Pons (tissue), 1 donor: ENCODE measurements at regions not wholly inside any gene's neighbourhood (a gene's known extent, or its start where the extent isn't known, plus 50 kb on each side); places are given as distances from the start of the nearest gene placed in this dataset.
A peak's percentile ranks its signal among the peaks of the same experiment; 100 is the strongest.
"Not testable (repeated sequence)": the region's sequence is repeated elsewhere in the genome, so short reads cannot be mapped to it uniquely, and the experiment has no call there.

Experiments used
- DNase-seq: peaks from one replicate; pipeline ENCODE4 v3.0.0-alpha.2; 2016; ENCODE audit warnings: low spot score

GRCh38 chr11:38884145-38884865, 2286.3 kb upstream of the RAG2 start:
- no peak for DNase-seq

DNA sequence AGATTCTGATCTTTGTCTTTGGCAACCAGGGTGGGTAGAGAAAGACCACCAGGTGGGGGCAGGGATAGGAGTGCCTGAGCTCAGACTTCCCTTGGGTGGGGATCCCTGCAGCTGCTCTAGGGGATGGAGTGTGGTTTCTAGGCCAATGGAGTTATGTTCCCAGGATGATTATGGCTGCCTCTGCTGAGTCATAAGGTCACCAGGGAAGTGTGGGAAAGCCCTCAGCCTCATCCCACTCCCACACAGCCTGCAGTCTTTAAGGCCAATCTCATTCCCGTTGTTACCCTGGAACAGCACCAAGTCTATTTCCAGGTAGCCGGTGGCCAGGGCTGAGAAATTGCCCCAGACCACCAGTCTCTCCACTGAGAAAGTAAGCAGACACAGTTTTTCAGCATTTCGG, 2269.3 kb upstream of the RAG2 start:
- no peak for DNase-seq

DNA sequence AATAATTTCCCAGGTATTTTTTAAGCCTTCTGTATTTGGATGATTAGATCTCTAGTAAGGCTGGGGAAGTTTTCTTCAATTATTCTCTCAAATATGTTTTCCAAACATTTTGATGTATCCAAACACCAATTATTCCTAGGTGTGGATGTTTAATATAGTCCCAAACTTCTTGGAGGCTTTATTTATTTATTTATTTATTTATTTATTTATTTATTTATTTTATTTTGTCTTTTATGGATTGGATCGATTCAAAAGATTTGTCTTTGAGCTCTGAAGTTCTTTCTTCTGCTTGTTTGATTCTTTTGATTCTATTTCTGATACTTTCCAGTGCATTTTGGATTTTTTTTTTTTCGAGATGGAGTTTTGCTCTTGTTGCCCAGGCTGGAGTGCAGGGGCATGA, 2267.9 kb upstream of the RAG2 start:
- DNase-seq: no peak

GRCh38 chr11:38842991-38843390, 2245.0 kb upstream of the RAG2 start:
- DNase-seq: no peak

GRCh38 chr11:38839071-38839470, 2241.0 kb upstream of the RAG2 start:
- no peak for DNase-seq

DNA sequence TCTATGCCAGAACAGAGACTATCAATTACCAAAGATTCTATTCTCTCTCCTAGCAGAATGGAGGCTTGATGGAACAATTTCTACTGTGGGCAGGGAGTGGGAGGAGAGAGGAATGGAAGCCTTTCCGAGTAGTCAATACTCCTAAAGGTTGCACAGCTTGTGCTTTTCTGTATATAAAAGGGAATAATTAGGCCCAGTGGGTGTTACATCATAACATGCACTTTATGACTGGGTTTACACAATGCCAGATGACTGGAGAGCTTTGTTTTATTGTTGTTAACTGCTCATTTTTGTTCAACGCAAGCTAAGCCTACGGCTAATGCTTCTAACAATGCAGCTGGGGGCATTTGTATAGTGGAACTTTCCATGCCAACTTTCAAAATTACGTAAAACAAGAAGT, 2237.9 kb upstream of the RAG2 start:
- no peak for DNase-seq

DNA sequence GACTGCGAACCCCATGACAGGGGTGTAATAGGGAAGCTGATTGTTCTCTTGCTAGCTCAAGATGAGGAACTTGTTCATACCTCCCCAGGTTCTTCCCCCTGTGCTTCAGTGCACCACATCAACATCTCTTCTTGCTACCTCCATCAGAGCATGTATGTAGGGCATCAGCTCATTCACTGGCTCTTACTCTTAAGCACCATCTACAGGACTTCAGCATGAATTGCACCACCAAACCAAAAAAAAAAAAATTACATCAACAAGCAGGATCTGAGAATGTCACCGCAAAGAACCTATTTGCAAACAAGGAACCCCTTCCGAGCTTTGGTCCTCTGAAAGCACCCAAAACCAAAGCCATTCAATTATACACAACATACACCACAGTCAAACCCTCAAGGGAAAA, 2226.5 kb upstream of the RAG2 start:
- no peak for DNase-seq

DNA sequence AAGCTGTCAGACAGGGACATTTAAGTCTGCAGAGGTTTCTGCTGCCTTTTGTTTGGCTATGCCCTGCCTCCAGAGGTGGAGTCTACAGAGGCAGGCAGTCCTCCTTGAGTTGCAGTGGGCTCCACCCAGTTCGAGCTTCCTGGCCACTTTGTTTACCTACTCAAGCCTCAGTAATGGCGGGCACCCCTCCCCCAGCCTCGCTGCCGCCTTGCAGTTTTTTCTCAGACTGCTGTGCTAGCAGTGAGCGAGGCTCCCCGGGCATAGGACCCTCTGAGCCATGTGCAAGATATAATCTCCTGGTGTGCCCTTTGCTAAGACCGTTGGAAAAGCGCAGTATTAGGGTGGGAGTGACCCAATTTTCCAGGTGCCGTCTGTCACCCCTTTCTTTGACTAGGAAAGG, 2223.8 kb upstream of the RAG2 start:
- DNase-seq: not testable (repeated sequence)

DNA sequence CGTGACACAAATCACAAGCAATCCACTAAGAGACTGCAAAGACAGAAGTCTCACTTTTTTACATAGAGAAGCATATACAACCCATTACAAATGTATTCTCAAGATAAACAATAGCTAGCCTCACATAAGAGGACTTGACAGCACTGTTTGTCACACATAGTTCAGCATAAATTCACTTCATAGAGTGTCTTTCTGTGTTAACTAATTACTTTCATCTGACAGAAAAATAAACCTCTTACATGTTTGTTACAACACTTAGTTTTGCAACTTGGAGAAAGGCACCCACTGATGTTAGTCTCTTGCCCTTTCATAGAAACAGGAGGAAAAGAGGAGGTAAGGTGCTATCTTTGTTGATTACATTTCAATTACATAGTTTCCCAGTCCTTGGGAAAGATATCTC, 2221.9 kb upstream of the RAG2 start:
- no peak for DNase-seq

- no peak for DNase-seq
Observed at GRCh38 chr11:38818720-38819119, 2220.7 kb upstream of the RAG2 start.

DNA sequence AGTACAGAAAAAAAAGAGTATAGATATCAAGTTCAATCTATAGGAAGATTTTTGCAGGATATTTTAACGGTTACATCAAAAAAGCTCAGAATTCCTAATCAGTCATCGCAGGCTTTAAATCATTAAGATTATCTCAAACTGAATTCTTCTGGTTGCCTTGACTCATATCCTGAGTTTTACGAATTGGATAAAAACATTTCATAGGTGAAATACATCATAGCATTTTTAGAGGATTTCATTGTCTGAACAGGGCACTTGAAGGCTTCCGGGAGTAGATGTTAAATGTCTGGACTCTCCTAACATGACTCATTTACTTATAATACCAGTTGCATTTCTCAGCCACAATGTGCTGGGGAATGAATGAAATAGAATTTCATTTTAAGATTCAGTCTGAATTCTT, 2216.6 kb upstream of the RAG2 start:
- no peak for DNase-seq

DNA sequence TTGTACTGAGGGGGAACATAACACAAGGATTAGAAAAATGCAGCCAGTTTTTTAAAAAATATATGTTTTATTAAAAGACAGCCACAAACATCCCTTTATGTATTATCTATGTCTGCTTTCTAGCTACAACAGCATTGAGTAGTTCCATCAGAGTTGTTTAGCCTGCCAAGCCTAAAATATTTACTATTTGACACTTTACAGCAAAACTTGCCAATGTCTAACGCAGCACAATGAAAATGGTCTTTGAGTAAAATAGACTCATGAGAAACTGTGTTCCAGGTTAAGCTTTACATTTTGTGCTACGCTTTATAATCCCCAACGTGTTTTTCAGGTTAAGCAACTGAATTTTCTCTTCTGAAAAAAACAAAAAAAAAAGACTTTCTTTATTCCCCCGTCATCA, 2211.5 kb upstream of the RAG2 start:
- DNase-seq: no peak

GRCh38 chr11:38796281-38796680, 2198.2 kb upstream of the RAG2 start:
- no peak for DNase-seq

- no peak for DNase-seq
Observed at GRCh38 chr11:38795027-38795426, 2197.0 kb upstream of the RAG2 start.

GRCh38 chr11:38791346-38791961, 2193.4 kb upstream of the RAG2 start:
- peak; percentile 79 for DNase-seq

DNA sequence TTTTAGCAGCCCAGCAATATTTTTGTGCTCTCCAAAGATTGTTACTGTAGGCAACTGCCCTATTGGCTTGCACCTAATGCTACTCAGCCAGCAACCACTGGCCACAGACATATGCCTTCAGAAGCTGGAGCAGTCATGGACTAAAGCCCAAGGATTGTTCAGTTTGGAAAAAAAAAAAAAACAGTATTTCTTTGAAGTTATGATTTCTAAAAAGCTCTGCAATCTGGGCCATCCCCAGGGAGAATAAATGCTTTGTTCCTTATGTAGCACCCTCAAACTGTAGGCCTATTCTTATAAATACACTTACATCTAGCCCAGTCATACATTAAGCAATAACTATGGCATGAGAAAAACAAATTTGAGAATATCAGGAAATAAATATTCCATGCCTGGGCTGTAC, 2190.5 kb upstream of the RAG2 start:
- DNase-seq: no peak

DNA sequence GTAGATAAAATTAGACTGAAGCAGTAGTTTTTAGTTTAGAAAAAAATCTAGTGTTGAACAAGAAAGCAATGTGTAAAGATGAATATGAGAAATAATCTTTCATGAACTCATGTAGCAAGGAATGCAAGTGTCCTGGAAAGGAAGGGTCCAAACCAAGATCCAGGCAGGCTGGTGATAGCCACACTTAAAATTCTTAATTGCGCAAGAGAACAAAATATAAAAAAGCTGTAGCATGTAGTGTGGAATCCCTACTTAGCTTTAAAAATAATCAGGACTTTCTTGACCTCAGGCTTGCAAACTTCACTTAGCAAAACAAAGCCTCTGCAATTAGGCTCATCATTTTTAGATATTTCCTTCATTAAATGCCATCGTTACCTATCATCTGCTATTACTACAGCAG, 2186.1 kb upstream of the RAG2 start:
- no peak for DNase-seq

DNA sequence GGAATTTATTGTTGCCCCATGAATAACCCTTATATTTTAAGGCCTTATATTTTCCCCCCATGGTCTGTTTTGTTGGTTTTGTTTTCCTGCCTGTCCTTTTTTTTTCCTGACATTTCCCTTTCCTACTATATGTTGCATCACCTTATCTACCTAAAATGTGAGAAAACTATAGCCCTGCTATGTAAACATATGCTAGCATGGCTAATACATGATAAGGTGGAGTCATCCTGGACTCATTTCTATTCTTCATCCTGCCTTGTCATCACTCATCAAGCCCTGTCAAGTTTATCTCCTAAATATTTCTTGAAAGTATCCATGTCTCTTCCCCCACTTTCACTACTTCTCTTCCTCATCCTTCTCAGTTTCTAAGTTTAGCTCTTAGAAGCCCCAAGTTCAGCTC, 2168.8 kb upstream of the RAG2 start:
- DNase-seq: no peak

GRCh38 chr11:38759394-38759793, 2161.4 kb upstream of the RAG2 start:
- DNase-seq: no peak

- DNase-seq: no peak
Observed at GRCh38 chr11:38756537-38756936, 2158.5 kb upstream of the RAG2 start.

GRCh38 chr11:38751421-38751820, 2153.4 kb upstream of the RAG2 start:
- no peak for DNase-seq

DNA sequence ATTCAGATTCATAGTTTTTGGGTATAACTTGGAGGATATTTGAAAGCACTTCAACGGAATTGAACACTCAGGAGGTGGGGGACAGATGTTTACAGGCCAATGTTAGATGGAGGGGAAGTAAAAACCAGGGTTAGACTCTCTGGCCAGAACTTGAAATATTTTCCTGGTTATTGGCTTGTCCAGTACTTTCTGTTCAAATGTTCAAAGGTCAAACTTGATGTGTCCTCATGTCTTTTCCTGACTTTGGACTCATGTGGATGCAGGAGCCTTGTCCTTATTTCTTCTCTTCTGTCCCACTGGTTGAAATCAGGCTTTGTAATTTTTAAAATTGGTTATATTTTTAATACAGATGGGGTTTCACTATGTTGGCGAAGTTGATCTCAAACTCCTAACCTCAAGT, 2148.5 kb upstream of the RAG2 start:
- not testable (repeated sequence) for DNase-seq

DNA sequence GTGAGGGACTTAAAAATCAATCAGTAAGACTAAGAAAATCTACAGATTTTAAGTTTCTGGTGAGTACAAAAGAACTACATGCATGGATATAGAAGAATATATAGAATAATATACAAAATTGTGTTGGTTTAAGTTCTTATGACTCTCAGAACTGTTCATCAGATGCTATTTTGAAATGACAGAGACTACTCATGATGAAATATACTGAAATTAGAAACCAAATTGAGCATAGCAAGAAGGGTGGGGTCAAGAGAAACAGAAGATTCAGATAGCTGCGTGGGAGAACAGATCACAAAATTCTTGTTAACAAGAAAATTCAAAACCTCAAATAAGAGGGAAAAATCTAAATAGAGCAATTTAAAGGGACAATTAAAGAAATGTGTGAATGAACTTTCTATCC, 2125.3 kb upstream of the RAG2 start:
- no peak for DNase-seq
